ENCODE measurements at regions not wholly inside any gene's neighbourhood (a gene's known extent, or its start where the extent isn't known, plus 50 kb on each side); places are given as distances from the start of the nearest gene placed in this dataset.

- TF ChIP-seq, protein P1, sequence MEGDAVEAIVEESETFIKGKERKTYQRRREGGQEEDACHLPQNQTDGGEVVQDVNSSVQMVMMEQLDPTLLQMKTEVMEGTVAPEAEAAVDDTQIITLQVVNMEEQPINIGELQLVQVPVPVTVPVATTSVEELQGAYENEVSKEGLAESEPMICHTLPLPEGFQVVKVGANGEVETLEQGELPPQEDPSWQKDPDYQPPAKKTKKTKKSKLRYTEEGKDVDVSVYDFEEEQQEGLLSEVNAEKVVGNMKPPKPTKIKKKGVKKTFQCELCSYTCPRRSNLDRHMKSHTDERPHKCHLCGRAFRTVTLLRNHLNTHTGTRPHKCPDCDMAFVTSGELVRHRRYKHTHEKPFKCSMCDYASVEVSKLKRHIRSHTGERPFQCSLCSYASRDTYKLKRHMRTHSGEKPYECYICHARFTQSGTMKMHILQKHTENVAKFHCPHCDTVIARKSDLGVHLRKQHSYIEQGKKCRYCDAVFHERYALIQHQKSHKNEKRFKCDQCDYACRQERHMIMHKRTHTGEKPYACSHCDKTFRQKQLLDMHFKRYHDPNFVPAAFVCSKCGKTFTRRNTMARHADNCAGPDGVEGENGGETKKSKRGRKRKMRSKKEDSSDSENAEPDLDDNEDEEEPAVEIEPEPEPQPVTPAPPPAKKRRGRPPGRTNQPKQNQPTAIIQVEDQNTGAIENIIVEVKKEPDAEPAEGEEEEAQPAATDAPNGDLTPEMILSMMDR (IDR thresholded peaks at IDR 0.05) = no peak
- TF ChIP-seq POLR2A (IDR thresholded peaks at IDR 0.05) = no peak
Measured at GRCh38 chr11:15704064-15704463, 589.3 kb downstream of the INSC start.
